Chondrocyte (in vitro differentiated cells): ENCODE measurements at regions not wholly inside any gene's neighbourhood (a gene's known extent, or its start where the extent isn't known, plus 50 kb on each side); places are given as distances from the start of the nearest gene placed in this dataset.
A peak's percentile ranks its signal among the peaks of the same experiment; 100 is the strongest.

Experiments used
- DNase-seq: peaks from one replicate; pipeline ENCODE4 v3.0.0; 2021; ENCODE audit warnings: mixed read lengths, low spot score
- H3K27ac Mint-ChIP-seq: one replicate; pipeline ENCODE4 v1.8.0; 2021; ENCODE audit warnings: mild to moderate bottlenecking, moderate library complexity, mixed read lengths; ENCODE audit not compliant: unreplicated experiment
- H3K27me3 Mint-ChIP-seq: 2 replicates; pipeline ENCODE4 v1.8.0; 2021; ENCODE audit warnings: low read depth, mixed read lengths
- H3K36me3 Mint-ChIP-seq: 2 replicates; pipeline ENCODE4 v1.8.0; 2021; ENCODE audit warnings: low read depth, mixed read lengths
- H3K4me1 Mint-ChIP-seq: 2 replicates; pipeline ENCODE4 v1.8.0; 2021; ENCODE audit warnings: low read depth, mild to moderate bottlenecking, mixed read lengths
- H3K4me3 Mint-ChIP-seq: one replicate; pipeline ENCODE4 v1.8.0; 2021; ENCODE audit warnings: mild to moderate bottlenecking, moderate library complexity, mixed read lengths; ENCODE audit not compliant: unreplicated experiment
- H3K9me3 Mint-ChIP-seq: 2 replicates; pipeline ENCODE4 v1.8.0; 2021; ENCODE audit warnings: low read depth, mixed read lengths
- TF ChIP-seq, protein P1 (sequence below): fragments of 200-600 bp; sonication (generic); IDR thresholded peaks from 2 replicates; pipeline ENCODE4 v1.5.0; 2021; ENCODE audit warnings: antibody characterized with exemption, mild to moderate bottlenecking, moderate library complexity

DNA sequence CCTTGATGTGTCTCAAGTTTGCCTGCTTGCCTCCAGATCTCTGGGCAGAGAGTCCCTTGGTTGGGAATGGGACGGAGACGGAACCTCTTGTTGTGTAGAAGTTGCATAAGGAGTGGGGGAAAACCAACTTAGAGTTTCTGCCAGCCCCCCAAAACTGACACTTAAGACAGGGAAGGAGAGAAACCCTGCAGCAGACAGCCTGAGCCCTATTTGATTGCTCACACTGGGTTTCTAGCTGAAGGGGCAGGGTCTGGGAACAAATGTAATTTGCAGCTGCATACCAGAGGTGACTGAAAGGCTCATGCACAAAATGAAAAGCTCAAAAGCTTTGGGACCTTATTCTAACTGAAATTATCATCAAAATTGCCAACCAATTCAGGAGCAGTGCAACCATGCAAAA, 254.5 kb downstream of the RASEF start:
- Mint-ChIP-seq H3K27ac (no peak overlapping the region), H3K4me1 (no peaks in the 10 kb centered on the region)
- TF ChIP-seq, protein P1, sequence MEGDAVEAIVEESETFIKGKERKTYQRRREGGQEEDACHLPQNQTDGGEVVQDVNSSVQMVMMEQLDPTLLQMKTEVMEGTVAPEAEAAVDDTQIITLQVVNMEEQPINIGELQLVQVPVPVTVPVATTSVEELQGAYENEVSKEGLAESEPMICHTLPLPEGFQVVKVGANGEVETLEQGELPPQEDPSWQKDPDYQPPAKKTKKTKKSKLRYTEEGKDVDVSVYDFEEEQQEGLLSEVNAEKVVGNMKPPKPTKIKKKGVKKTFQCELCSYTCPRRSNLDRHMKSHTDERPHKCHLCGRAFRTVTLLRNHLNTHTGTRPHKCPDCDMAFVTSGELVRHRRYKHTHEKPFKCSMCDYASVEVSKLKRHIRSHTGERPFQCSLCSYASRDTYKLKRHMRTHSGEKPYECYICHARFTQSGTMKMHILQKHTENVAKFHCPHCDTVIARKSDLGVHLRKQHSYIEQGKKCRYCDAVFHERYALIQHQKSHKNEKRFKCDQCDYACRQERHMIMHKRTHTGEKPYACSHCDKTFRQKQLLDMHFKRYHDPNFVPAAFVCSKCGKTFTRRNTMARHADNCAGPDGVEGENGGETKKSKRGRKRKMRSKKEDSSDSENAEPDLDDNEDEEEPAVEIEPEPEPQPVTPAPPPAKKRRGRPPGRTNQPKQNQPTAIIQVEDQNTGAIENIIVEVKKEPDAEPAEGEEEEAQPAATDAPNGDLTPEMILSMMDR: no peak

DNA sequence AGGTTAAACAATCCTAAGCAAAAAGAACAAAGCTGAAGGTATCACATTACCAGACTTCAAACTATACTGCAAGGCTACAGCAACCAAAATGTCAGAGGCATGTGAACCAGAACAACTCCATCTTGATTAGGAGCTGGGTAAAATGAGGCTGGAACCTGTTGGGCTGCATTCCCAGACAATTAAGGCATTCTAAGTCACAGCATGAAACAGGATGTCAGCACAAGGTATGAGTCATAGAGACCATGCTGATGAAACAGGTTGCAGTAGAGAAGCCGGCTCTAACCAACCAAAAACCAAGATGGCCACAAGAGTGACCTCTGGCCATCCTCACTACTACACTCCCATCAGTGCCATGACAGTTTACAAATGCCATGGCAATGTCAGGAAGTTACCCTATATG, 252.0 kb downstream of the RASEF start:
- Mint-ChIP-seq H3K9me3 (no peaks in the 10 kb centered on the region), H3K27me3 (no peaks in the 10 kb centered on the region), H3K4me1 (peaks cover 7% of the 10 kb centered on the region), H3K36me3 (no peaks in the 10 kb centered on the region), H3K4me3 (no peak overlapping the region), H3K27ac (peak overlapping the region; percentile 32)
- TF ChIP-seq, protein P1: no peak
- no peak for DNase-seq

More for the DNA sequence above, 254.5 kb downstream of the RASEF start:
- DNase-seq: no peak
- Mint-ChIP-seq H3K4me3 (no peak overlapping the region), H3K9me3 (no peaks in the 10 kb centered on the region), H3K36me3 (no peaks in the 10 kb centered on the region), H3K27me3 (no peaks in the 10 kb centered on the region)

DNA sequence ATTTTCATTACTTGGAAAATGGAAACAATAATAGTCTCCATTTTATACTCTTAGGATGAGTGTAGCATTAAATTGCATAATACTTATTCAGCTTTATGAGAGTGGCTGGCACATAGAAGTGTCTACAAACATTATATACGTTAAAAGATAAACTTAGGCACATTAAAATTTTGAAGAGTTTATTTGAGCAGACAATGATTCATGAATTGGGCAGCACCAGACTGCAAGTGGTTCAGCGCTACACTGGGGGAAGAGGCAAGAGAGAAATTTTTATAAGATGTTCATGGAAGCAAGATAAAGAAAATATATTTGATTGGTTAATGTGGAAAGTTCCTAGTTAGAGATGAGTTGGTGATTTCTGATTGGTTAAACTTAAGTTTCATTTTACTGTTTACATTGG, 243.7 kb downstream of the RASEF start:
- DNase-seq: no peak
- TF ChIP-seq, protein P1: no peak
- H3K9me3 Mint-ChIP-seq: peaks cover 19% of the 10 kb centered on the region
- H3K4me1 Mint-ChIP-seq: peaks cover 8% of the 10 kb centered on the region
- H3K27ac Mint-ChIP-seq: no peak overlapping the region
- no peak overlapping the region for H3K4me3 Mint-ChIP-seq
- H3K36me3 Mint-ChIP-seq: peaks cover 2% of the 10 kb centered on the region
- no peaks in the 10 kb centered on the region for H3K27me3 Mint-ChIP-seq

DNA sequence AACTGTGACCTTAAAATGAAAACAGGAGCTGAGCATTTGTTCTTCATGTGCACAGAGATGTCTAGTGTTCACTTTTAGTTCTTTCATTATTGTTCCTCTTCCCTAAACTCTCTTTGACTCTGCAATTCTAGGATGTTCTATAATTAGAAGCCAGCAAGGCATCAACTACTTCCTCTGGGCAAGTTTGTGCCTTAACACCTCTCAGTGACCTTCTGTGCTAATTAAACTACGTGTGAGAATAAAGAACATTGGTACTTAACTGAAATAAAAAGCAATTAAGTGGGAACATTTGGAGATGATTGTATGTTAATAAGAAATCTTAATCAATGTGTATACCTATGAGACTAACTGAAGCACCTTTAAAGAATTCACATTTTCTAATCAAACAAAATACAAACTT, 242.8 kb downstream of the RASEF start:
- H3K9me3 Mint-ChIP-seq: peaks cover 19% of the 10 kb centered on the region
- TF ChIP-seq, protein P1: no peak
- H3K27me3 Mint-ChIP-seq: no peaks in the 10 kb centered on the region
- peaks cover 8% of the 10 kb centered on the region for H3K4me1 Mint-ChIP-seq
- no peak overlapping the region for H3K4me3 Mint-ChIP-seq
- DNase-seq: no peak
- peaks cover 2% of the 10 kb centered on the region for H3K36me3 Mint-ChIP-seq
- H3K27ac Mint-ChIP-seq: no peak overlapping the region

DNA sequence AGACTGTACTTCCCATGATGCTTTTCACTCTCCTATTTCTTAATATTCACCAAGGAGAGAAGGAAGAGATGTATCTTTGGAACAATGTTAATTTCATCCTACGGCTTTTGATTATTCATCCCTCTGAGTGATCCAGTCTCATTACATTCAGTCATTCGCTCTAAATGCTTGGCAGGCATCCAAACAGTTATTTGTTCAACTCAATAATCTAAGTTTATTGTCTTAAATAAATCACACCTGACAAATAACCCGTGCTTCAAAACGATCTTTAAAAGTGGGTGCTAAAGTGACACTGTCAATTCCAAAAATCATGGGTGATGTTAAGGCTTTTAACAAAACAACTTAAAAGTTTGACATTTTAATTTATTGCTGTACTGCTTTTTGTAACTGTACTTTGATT, 233.1 kb downstream of the RASEF start:
- Mint-ChIP-seq H3K27ac (no peak overlapping the region), H3K27me3 (no peaks in the 10 kb centered on the region), H3K36me3 (no peaks in the 10 kb centered on the region), H3K9me3 (peaks cover 7% of the 10 kb centered on the region), H3K4me1 (no peaks in the 10 kb centered on the region), H3K4me3 (no peak overlapping the region)
- TF ChIP-seq, protein P1: no peak
- no peak for DNase-seq
